M059J (cell line): ENCODE measurements at regions not wholly inside any gene's neighbourhood (a gene's known extent, or its start where the extent isn't known, plus 50 kb on each side); places are given as distances from the start of the nearest gene placed in this dataset.
"Not testable (repeated sequence)": the region's sequence is repeated elsewhere in the genome, so short reads cannot be mapped to it uniquely, and the experiment has no call there.

Experiments used
- DNase-seq: peaks from one replicate; pipeline ENCODE4 v3.0.0-alpha.2; 2012; ENCODE audit warnings: low read depth

- DNase-seq = no peak
Measured at GRCh38 chr13:101003566-101003965, 329.0 kb upstream of the TMTC4 start.

DNA sequence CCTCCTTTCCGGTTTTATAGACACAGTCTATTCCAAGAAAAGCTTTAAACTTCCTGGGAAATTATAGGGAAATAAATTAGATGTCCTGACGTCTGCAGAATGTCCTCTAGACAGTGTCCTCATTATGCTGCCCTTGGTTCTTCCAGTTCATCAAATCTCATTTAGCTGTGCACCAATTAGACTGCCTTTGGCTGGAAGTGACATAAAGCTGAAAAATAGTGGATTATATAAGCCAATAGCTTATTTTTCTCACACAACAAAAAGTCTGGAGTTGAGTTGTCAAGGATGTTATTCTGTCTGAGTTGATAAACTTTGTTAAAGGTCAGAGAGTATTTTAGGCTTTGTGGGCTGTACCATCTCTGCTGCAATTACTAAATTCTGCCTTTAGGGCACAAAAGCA, 314.8 kb upstream of the TMTC4 start:
- DNase-seq = no peak

DNA sequence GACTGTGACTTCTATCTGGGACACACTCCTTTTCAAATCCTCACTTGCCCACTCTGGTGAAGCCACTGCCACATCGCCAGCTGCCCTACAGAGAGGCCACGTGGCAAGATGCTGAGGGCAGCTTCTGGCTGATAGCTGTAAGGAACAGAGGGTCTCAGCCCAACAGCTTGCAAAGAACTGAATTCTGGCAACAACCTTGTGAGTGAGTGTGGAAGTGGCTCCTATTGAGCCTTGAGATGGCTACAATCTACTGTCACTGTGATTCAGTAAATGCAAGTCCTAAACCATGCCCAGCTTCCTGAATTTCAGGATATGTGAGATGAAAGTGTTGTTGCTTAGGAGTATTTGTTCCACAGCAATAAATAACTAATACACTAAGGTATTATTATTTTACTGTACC, 314.3 kb upstream of the TMTC4 start:
- no peak for DNase-seq

- peak; percentile 8 for DNase-seq
Measured at GRCh38 chr13:100987948-100988347, 313.4 kb upstream of the TMTC4 start.

DNA sequence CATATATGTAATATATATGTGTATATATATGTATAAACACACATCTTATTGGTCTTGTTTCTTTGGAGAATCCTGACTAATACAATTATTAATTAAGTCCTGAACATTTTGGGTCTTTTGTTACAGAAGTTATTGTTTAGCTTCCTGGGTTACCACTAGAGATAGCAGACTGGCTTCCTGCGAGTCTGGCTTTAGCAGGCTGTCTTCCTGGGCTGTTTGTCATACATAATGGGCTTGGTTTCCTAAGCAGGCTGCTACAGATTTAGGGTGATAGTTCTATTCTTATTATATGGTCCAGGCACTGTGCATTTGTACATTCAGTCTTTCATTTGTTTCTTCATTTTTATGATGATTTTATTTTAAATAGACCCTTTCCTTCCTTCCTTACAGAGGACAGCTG, 312.0 kb upstream of the TMTC4 start:
- DNase-seq = no peak

GRCh38 chr13:100984085-100984705, 309.6 kb upstream of the TMTC4 start:
- no peak for DNase-seq

- DNase-seq = no peak
Measured at GRCh38 chr13:100983111-100983510, 308.5 kb upstream of the TMTC4 start.

- DNase-seq = peak; percentile 5
Measured at GRCh38 chr13:100980171-100980570, 305.6 kb upstream of the TMTC4 start.

- no peak for DNase-seq
Measured at GRCh38 chr13:100977841-100978240, 303.2 kb upstream of the TMTC4 start.

GRCh38 chr13:100976993-100977392, 302.4 kb upstream of the TMTC4 start:
- peak; percentile 3 for DNase-seq

DNA sequence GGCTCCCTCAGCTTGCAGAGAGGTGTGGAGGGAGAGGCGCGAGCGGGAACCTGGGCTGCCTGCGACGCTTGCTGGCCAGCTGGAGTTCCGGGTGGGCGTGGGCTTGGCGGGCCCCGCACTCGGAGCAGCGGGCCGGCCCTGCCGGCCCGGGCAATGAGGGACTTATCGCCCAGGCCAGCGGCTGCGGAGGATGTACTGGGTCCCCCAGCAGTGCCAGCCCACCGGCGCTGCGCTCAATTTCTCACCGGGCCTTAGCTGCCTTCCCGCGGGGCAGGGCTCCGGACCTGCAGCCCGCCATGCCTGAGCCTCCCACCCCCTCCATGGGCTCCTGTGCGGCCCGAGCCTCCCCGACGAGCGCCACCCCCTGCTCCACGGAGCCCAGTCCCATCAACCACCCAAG, 301.1 kb upstream of the TMTC4 start:
- DNase-seq = not testable (repeated sequence)

DNA sequence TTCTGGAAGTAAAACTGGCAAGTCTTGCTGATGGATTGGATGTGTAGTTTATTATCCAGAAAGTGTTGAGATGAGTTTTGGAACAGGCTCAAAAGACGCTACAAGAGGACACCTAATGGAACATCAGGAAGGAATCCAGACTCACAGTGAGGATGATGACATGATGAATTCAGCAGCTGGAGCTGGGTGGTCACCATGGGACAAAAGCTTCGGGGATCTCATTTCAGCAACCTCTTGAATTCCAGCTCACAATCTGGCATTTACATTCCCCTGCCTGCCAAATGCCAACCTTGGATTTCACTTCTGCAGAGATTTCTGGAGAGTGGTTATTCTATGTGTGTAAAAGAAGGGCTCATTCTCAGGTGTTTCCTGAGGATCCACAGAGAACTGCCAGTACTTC, 288.0 kb upstream of the TMTC4 start:
- no peak for DNase-seq

DNA sequence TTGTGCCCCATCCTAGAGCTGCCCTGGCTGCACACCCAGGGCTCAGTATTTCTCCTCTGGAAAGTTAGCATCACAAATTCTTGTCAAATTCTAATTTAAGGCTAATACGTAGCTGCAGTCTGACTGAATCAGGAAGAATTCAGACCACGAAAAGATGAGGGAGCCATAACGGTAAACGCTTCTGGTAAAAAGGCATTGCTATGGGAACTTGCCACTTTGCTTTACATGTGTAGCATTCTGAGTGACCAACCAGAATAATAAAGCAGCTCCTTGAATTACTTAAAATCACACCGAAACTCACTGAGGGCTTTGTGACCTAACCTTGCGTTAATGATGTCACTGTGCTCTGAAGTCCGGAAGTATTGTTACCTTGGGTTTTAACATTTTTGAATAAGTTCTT, 286.6 kb upstream of the TMTC4 start:
- DNase-seq = no peak

- no peak for DNase-seq
Measured at GRCh38 chr13:100958831-100959230, 284.2 kb upstream of the TMTC4 start.

- no peak for DNase-seq
Measured at GRCh38 chr13:100957741-100958140, 283.1 kb upstream of the TMTC4 start.

DNA sequence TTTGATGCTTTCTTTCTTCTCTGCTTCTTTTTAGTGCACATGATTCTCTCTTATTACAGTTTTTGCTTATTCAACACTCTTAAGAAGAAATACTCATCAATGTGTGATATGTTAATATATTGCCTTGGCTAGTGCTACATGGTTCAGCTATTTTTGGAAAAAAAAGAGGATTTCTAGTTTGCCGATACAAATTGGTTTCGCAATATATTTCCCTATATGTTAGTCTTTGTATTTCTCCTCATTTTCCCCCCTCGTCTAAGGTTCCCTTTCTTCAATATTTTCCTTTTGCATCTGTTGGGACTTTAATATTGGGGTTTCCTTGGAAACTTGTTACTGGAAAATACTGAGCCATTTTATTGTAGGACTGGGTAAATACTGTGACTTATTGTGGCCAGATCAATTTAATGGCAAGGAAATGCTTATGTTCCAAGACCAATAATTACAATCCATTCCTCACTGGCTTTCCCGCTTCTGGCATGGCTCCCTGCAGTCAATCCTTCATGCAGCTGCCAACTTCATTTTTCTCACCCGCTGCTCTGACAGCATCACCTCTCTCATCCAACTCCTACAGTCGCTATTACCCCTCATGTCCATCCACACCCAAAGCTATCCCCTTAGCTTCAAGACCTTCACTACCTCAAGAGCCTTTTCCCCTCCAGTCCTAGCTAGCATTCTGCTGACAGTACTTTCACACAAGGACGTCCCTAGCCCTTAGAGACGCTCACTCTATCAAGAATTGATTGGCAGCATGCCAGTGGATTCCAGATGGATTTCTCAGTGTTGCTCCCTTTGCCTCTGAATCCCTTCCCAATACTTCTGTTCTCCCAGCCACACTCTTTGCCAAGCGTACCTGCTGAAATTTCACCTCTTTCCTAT, 280.1 kb upstream of the TMTC4 start:
- DNase-seq = peak; percentile 20

GRCh38 chr13:100951016-100951415, 276.4 kb upstream of the TMTC4 start:
- DNase-seq = no peak

DNA sequence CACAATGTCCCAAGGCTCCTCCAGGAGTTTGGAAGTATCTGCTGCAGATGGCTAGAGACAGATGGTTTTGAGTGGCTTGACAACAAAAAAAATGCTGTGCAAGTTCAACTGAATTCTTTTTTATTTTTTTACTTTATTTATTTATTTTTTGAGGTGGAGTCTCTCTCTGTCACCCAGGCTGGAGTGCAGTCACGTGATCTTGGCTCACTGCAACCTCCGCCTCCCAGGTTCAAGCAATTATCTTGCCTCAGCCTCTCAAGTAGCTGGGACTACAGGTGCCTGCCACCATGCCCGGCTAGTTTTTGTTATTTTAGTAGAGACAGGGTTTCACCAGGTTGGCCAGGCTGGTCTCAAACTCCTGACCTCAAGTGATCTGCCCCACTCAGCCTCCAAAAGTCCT, 274.3 kb upstream of the TMTC4 start:
- not testable (repeated sequence) for DNase-seq

DNA sequence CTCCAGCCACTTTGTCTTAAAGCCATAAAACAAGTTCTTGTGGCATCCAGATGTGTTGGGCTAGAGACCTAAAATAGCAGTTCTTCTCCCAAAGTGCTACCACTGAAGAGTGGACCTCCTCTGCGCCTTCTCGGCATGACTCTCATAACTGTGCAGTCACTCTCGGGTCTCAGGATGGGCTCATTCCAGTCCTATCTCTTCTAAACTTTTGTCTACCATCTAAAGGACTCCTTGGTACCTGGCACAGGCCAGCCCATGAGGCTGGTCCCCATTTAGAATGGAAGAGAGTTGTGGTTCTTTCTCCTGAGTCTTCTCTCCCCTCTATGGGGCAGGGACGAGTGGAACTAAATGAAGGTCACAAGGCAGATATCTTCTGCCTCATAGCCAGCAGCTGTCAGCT, 272.0 kb upstream of the TMTC4 start:
- DNase-seq = no peak

- no peak for DNase-seq
Measured at GRCh38 chr13:100944791-100945345, 270.3 kb upstream of the TMTC4 start.

DNA sequence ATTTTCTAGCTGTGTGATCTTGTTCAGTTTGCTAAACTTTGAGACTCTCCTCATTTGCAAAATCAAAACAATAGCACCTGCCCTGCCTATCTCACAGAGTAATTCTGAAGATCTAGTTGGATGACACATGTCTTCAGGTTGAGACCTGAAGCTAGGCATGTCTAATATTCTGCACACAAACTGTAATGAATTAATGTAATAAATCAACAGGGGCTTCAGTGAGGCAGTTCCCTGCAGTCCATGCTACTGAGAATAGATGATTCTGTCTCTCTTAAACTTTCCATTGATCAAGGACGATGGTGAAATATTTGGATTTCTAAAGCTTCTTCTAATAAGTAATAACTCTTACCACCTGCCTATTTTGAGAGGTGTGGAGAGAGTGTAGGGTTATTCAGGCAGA, 268.1 kb upstream of the TMTC4 start:
- no peak for DNase-seq

- no peak for DNase-seq
Measured at GRCh38 chr13:100941377-100942368, 267.1 kb upstream of the TMTC4 start.
